BLaER1 treated with 17β-estradiol and CSF1 and Interleukin-3, amounts not matched to agents 10 nM and 100 nM (cell line): ENCODE measurements at regions not wholly inside any gene's neighbourhood (a gene's known extent, or its start where the extent isn't known, plus 50 kb on each side); places are given as distances from the start of the nearest gene placed in this dataset.

Experiments
- H3K27ac ChIP-seq, 11 experiments: shearing (Covaris generic); formaldehyde crosslinking; 2 replicates each; pipeline ENCODE4 v1.8.1; 2022
- H3K27me3 ChIP-seq, 11 experiments: shearing (Covaris generic); formaldehyde crosslinking; 2 replicates each; pipeline ENCODE4 v1.8.1; 2022
- H3K36me3 ChIP-seq, 11 experiments: shearing (Covaris generic); formaldehyde crosslinking; 2 replicates each; pipeline ENCODE4 v1.8.1; 2022
- H3K4me1 ChIP-seq, 10 experiments: shearing (Covaris generic); formaldehyde crosslinking; 2 replicates each; pipeline ENCODE4 v1.8.1; 2022
- H3K4me2 ChIP-seq, 11 experiments: shearing (Covaris generic); formaldehyde crosslinking; 2 replicates each; pipeline ENCODE4 v1.8.1; 2022
- H3K4me3 ChIP-seq, 10 experiments: shearing (Covaris generic); formaldehyde crosslinking; 2 replicates each; pipeline ENCODE4 v1.8.1; 2022
- H3K9ac ChIP-seq, 11 experiments: shearing (Covaris generic); formaldehyde crosslinking; 2 replicates each; pipeline ENCODE4 v1.8.1; 2022
- H3K9me3 ChIP-seq, 11 experiments: shearing (Covaris generic); formaldehyde crosslinking; replicated peaks in 1 of 11; 2 replicates each; pipeline ENCODE4 v1.8.1; 2022
- H4K20me1 ChIP-seq, 11 experiments: shearing (Covaris generic); formaldehyde crosslinking; 2 replicates each; pipeline ENCODE4 v1.8.1; 2022
- Cebpa-rat ChIP-seq, 11 experiments: shearing (Covaris generic); IDR thresholded peaks; 2 replicates each; pipeline ENCODE4 v1.8.1; 2022

GRCh38 chr17:14444915-14445314 is 144.0 kb downstream of the HS3ST3B1 start:
- Histone ChIP-seq H3K9ac (no peak overlapping the region), H4K20me1 (no peaks in the 10 kb centered on the region), H3K4me3 (no peak overlapping the region), H3K4me1 (peaks cover 0 to 70% (median 49%) of the 10 kb centered on the region in 10 experiments; a peak in 16 of 20 replicates), H3K4me2 (peak overlapping the region in 4 of 11 experiments; percentile 41 to 83 (median 62); a peak in 8 of 22 replicates), H3K9me3 (peaks cover 0 to 16% (median 10%) of the 10 kb centered on the region in 11 experiments; a peak in 11 of 22 replicates), H3K27me3 (no peaks in the 10 kb centered on the region), H3K27ac (no peak overlapping the region), H3K36me3 (no peaks in the 10 kb centered on the region; a peak in 1 of 22 replicates)
- TF ChIP-seq Cebpa-rat (IDR thresholded peaks at IDR 0.05), result no peak

- Histone ChIP-seq H3K4me1 (peaks cover 0 to 51% (median 30%) of the 10 kb centered on the region in 10 experiments; a peak in 16 of 20 replicates), H3K4me3 (no peak overlapping the region), H3K4me2 (peak overlapping the region in 6 of 11 experiments; percentile 4 to 49 (median 26); a peak in 8 of 22 replicates)
These were observed 142.1 kb downstream of the HS3ST3B1 start for GRCh38 chr17:14442798-14443528.

GRCh38 chr17:14437176-14437575 is 136.3 kb downstream of the HS3ST3B1 start:
- Histone ChIP-seq H3K27ac (no peak overlapping the region; a peak in 1 of 22 replicates), H3K9me3 (peaks cover 0 to 19% (median 10%) of the 10 kb centered on the region in 11 experiments; a peak in 13 of 22 replicates), H3K36me3 (no peaks in the 10 kb centered on the region), H3K4me2 (peak overlapping the region; percentile 21 to 79 (median 53); a peak in 20 of 22 replicates), H3K4me3 (no peak overlapping the region), H3K27me3 (no peaks in the 10 kb centered on the region), H4K20me1 (no peaks in the 10 kb centered on the region), H3K4me1 (peaks cover 9 to 19% (median 14%) of the 10 kb centered on the region in 10 experiments), H3K9ac (no peak overlapping the region)
- TF ChIP-seq Cebpa-rat (IDR thresholded peaks at IDR 0.05), result no peak

More at GRCh38 chr17:14442798-14443528, 142.1 kb downstream of the HS3ST3B1 start:
- Histone ChIP-seq H3K9me3 (peaks cover 0 to 16% (median 10%) of the 10 kb centered on the region in 11 experiments; a peak in 11 of 22 replicates), H3K27me3 (no peaks in the 10 kb centered on the region), H4K20me1 (no peaks in the 10 kb centered on the region), H3K36me3 (no peaks in the 10 kb centered on the region; a peak in 1 of 22 replicates), H3K9ac (no peak overlapping the region), H3K27ac (no peak overlapping the region)
- no peak for TF ChIP-seq Cebpa-rat (IDR thresholded peaks at IDR 0.05)

GRCh38 chr17:14436266-14436665 is 135.4 kb downstream of the HS3ST3B1 start:
- Histone ChIP-seq H3K27me3 (no peaks in the 10 kb centered on the region), H3K4me1 (peaks cover 9 to 19% (median 14%) of the 10 kb centered on the region in 10 experiments), H3K9me3 (peaks cover 0 to 19% (median 10%) of the 10 kb centered on the region in 11 experiments; a peak in 13 of 22 replicates), H3K36me3 (no peaks in the 10 kb centered on the region), H3K27ac (no peak overlapping the region), H3K9ac (no peak overlapping the region), H4K20me1 (no peaks in the 10 kb centered on the region), H3K4me2 (peak overlapping the region; percentile 21 to 79 (median 53); a peak in 20 of 22 replicates), H3K4me3 (no peak overlapping the region)
- no peak for TF ChIP-seq Cebpa-rat (IDR thresholded peaks at IDR 0.05)

- no peak overlapping the region for H3K4me3 ChIP-seq
- H3K36me3 ChIP-seq, result no peaks in the 10 kb centered on the region
- no peaks in the 10 kb centered on the region for H3K27me3 ChIP-seq
- no peak overlapping the region; a peak in 1 of 22 replicates for H3K4me2 ChIP-seq
- H3K9me3 ChIP-seq, result peaks cover 0 to 19% (median 10%) of the 10 kb centered on the region in 11 experiments; a peak in 13 of 22 replicates
- H3K4me1 ChIP-seq, result peaks cover 22 to 28% (median 24%) of the 10 kb centered on the region in 10 experiments
- no peaks in the 10 kb centered on the region for H4K20me1 ChIP-seq
- TF ChIP-seq Cebpa-rat (IDR thresholded peaks at IDR 0.05), result no peak
- H3K27ac ChIP-seq, result no peak overlapping the region
- no peak overlapping the region for H3K9ac ChIP-seq
These were observed 133.6 kb downstream of the HS3ST3B1 start for GRCh38 chr17:14434506-14434905.

GRCh38 chr17:14432079-14432478 is 131.2 kb downstream of the HS3ST3B1 start:
- no peak for TF ChIP-seq Cebpa-rat (IDR thresholded peaks at IDR 0.05)

GRCh38 chr17:14429084-14429483 is 128.2 kb downstream of the HS3ST3B1 start:
- H3K4me3 ChIP-seq, result peak overlapping the region in 6 of 10 experiments; percentile 10 to 42 (median 33); a peak in 9 of 20 replicates
- no peaks in the 10 kb centered on the region for H3K27me3 ChIP-seq
- peaks cover 0 to 15% (median 10%) of the 10 kb centered on the region in 11 experiments; a peak in 16 of 22 replicates for H3K9me3 ChIP-seq
- H3K27ac ChIP-seq, result peak overlapping the region in 8 of 11 experiments; percentile 52 to 80 (median 64); a peak in 16 of 22 replicates
- peak overlapping the region in 8 of 11 experiments; percentile 1 to 75 (median 53); a peak in 13 of 22 replicates for H3K9ac ChIP-seq
- H4K20me1 ChIP-seq, result no peaks in the 10 kb centered on the region
- no peaks in the 10 kb centered on the region for H3K36me3 ChIP-seq
- peak overlapping the region; percentile 57 to 89 (median 82) for H3K4me2 ChIP-seq
- TF ChIP-seq Cebpa-rat (IDR thresholded peaks at IDR 0.05), result no peak
- H3K4me1 ChIP-seq, result peaks cover 26 to 67% (median 59%) of the 10 kb centered on the region in 10 experiments

More at GRCh38 chr17:14432079-14432478, 131.2 kb downstream of the HS3ST3B1 start:
- H3K4me1 ChIP-seq, result peaks cover 36 to 47% (median 44%) of the 10 kb centered on the region in 10 experiments
- H4K20me1 ChIP-seq, result no peaks in the 10 kb centered on the region
- no peaks in the 10 kb centered on the region for H3K27me3 ChIP-seq
- H3K36me3 ChIP-seq, result no peaks in the 10 kb centered on the region
- no peak overlapping the region for H3K9ac ChIP-seq
- H3K27ac ChIP-seq, result no peak overlapping the region
- H3K4me3 ChIP-seq, result no peak overlapping the region
- H3K4me2 ChIP-seq, result no peak overlapping the region
- H3K9me3 ChIP-seq, result peaks cover 0 to 19% (median 10%) of the 10 kb centered on the region in 11 experiments; a peak in 13 of 22 replicates

GRCh38 chr17:14428648-14429029 is 127.8 kb downstream of the HS3ST3B1 start:
- Histone ChIP-seq H3K27ac (peak overlapping the region in 8 of 11 experiments; percentile 52 to 80 (median 64); a peak in 16 of 22 replicates), H4K20me1 (no peaks in the 10 kb centered on the region), H3K27me3 (no peaks in the 10 kb centered on the region), H3K36me3 (no peaks in the 10 kb centered on the region), H3K4me2 (peak overlapping the region; percentile 57 to 89 (median 82)), H3K9me3 (peaks cover 0 to 12% (median 9%) of the 10 kb centered on the region in 11 experiments; a peak in 15 of 22 replicates), H3K4me1 (peaks cover 26 to 70% (median 60%) of the 10 kb centered on the region in 10 experiments), H3K4me3 (peak overlapping the region in 7 of 10 experiments; percentile 10 to 42 (median 39); a peak in 11 of 20 replicates), H3K9ac (peak overlapping the region in 8 of 11 experiments; percentile 1 to 75 (median 53); a peak in 14 of 22 replicates)
- no peak for TF ChIP-seq Cebpa-rat (IDR thresholded peaks at IDR 0.05)
